Activated CD8-positive, alpha-beta T cell treated with anti-CD3 and anti-CD28 coated beads for 36 hours (primary cell): ENCODE measurements at regions not wholly inside any gene's neighbourhood (a gene's known extent, or its start where the extent isn't known, plus 50 kb on each side); places are given as distances from the start of the nearest gene placed in this dataset.
"Not testable (repeated sequence)": the region's sequence is repeated elsewhere in the genome, so short reads cannot be mapped to it uniquely, and the experiment has no call there.

Source experiments
- ATAC-seq: fragments of 200-7000 bp; cut with Tn5 transposase; one replicate; pipeline ENCODE4 v1.10.0; 2021; ENCODE audit warnings: mild to moderate bottlenecking, moderate library complexity
- CTCF ChIA-PET: fragments of 350-600 bp; sonication (Branson Sonifier 250); formaldehyde crosslinking; loops from one replicate; lab custom pipeline; 2021; ENCODE audit warnings: antibody characterized with exemption; lab: Charles Lee
- POLR2A ChIA-PET: fragments of 350-600 bp; sonication (Branson Sonifier 250); formaldehyde crosslinking; loops from one replicate; lab custom pipeline; 2021; ENCODE audit warnings: antibody characterized with exemption; lab: Charles Lee
- DNase-seq: peaks from one replicate; pipeline ENCODE4 v3.0.0-alpha.2; 2020
- H3K27ac Mint-ChIP-seq: one replicate; pipeline ENCODE4 v1.8.0; 2021; ENCODE audit warnings: mild to moderate bottlenecking, mixed read lengths
- H3K27me3 Mint-ChIP-seq: one replicate; pipeline ENCODE4 v1.8.0; 2021; ENCODE audit warnings: mixed read lengths
- H3K36me3 Mint-ChIP-seq: one replicate; pipeline ENCODE4 v1.8.0; 2021; ENCODE audit warnings: low read depth, mixed read lengths
- H3K4me1 Mint-ChIP-seq: one replicate; pipeline ENCODE4 v1.8.0; 2021; ENCODE audit warnings: low read depth, mixed read lengths
- H3K4me3 Mint-ChIP-seq: one replicate; pipeline ENCODE4 v1.8.0; 2021; ENCODE audit warnings: mild to moderate bottlenecking, moderate library complexity, mixed read lengths
- H3K9me3 Mint-ChIP-seq: one replicate; pipeline ENCODE4 v1.8.0; 2021; ENCODE audit warnings: mixed read lengths
- CTCF ChIP-seq: fragments of 200-600 bp; IDR thresholded peaks from one replicate; pipeline ENCODE4 v1.8.0; 2022; ENCODE audit warnings: antibody characterized with exemption, mild to moderate bottlenecking
- intact Hi-C: fragments of 100-400 bp; cut with micrococcal nuclease; formaldehyde crosslinking; loops from one replicate; pipeline ENCODE4 v1.10.0; 2022

- no peaks in the 10 kb centered on the region for H3K27me3 Mint-ChIP-seq
- H3K36me3 Mint-ChIP-seq = no peaks in the 10 kb centered on the region
- ATAC-seq (peak; percentile 45), DNase-seq (no peak)
- no peak for TF ChIP-seq CTCF
- intact Hi-C loops = no loop called here
- H3K4me3 Mint-ChIP-seq = no peak overlapping the region
- peaks cover 21% of the 10 kb centered on the region for H3K4me1 Mint-ChIP-seq
- H3K27ac Mint-ChIP-seq = no peak overlapping the region
- CTCF ChIA-PET = no interaction called here
- POLR2A ChIA-PET = interaction anchor here (1.5 kb wide), 1 partner anchor 15 kb away, joined by 3 read pairs; no protein-coding TSS in a partner anchor
- H3K9me3 Mint-ChIP-seq = peaks cover 3% of the 10 kb centered on the region
Observed at GRCh38 chr3:43236008-43236407, 50.3 kb upstream of the SNRK start.

DNA sequence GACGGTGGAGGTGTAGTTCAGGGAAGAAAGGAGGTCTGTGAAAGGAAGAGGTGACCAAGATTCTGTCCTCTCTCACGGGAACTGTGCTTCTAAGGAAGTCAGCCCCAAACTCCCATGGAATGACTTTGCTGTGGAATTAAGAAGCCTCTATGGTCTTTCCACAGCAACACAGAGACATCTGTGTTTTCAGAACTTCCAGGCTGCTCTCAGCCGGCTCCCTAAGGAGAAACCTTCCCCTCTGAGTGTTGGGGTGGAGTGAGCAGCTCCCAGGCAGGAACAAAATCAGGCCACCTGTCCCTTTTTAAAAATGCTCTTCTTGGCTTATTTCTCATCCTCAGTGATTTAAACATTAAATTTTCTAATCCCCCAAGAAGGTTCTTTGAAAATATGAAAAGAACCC lies 53.3 kb upstream of the SNRK start:
- intact Hi-C loops = no loop called here
- POLR2A ChIA-PET = interaction anchor here (1.0 to 1.4 kb wide), 2 partner anchors 9 to 11 kb away, joined by 4 read pairs; no protein-coding TSS in a partner anchor
- CTCF ChIA-PET = interaction anchor here (1.3 kb wide), 1 partner anchor 24 kb away, joined by 3 read pairs; no protein-coding TSS in a partner anchor
- H3K4me1 Mint-ChIP-seq = peaks cover 16% of the 10 kb centered on the region
- ATAC-seq = no peak
- DNase-seq = no peak
- no peak for TF ChIP-seq CTCF
- no peaks in the 10 kb centered on the region for H3K27me3 Mint-ChIP-seq
- peaks cover under 1% of the 10 kb centered on the region for H3K36me3 Mint-ChIP-seq
- H3K27ac Mint-ChIP-seq = no peak overlapping the region
- H3K9me3 Mint-ChIP-seq = peaks cover 3% of the 10 kb centered on the region
- no peak overlapping the region for H3K4me3 Mint-ChIP-seq

- no peak overlapping the region for H3K4me3 Mint-ChIP-seq
- peaks cover 17% of the 10 kb centered on the region for H3K9me3 Mint-ChIP-seq
- no peak for DNase-seq
- TF ChIP-seq CTCF = no peak
- ChIA-PET CTCF (interaction anchor here (0.6 to 1.3 kb wide), 4 partner anchors 11 to 305 kb away, joined by 3 to 4 read pairs (median 3); no protein-coding TSS in a partner anchor), POLR2A (no interaction called here)
- H3K27ac Mint-ChIP-seq = no peak overlapping the region
- intact Hi-C loops = no loop called here
- peaks cover 14% of the 10 kb centered on the region for H3K36me3 Mint-ChIP-seq
- ATAC-seq = no peak
- peaks cover 13% of the 10 kb centered on the region for H3K4me1 Mint-ChIP-seq
- no peaks in the 10 kb centered on the region for H3K27me3 Mint-ChIP-seq
Observed at GRCh38 chr3:43231276-43232000, 54.9 kb upstream of the SNRK start.

- H3K4me1 Mint-ChIP-seq = peaks cover 16% of the 10 kb centered on the region
- H3K27me3 Mint-ChIP-seq, H3K27ac Mint-ChIP-seq, ATAC-seq, DNase-seq, intact Hi-C loops, POLR2A ChIA-PET, H3K4me3 Mint-ChIP-seq: not testable (repeated sequence)
- CTCF ChIA-PET = interaction anchor here (1.2 kb wide), 1 partner anchor 47 kb away, joined by 3 read pairs; no protein-coding TSS in a partner anchor
- peaks cover 19% of the 10 kb centered on the region for H3K9me3 Mint-ChIP-seq
- peaks cover 15% of the 10 kb centered on the region for H3K36me3 Mint-ChIP-seq
Observed at GRCh38 chr3:43229865-43230264, 56.5 kb upstream of the SNRK start.

DNA sequence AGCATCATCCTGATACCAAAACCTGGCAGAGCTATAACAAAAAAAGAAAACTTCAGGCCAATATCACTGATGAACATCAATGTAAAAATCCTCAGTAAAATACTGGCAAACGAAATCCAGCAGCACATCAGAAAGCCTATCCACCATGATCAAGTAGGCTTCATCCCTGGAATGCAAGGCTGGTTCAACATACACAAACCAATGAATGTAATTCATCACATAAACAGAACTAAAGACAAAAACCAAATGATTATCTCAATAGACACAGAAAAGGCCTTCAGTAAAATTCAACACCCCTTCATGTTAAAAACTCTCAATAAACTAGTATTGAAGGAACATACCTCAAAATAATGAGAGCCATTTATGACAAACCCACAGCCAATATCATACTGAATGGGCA lies 58.7 kb upstream of the SNRK start:
- H3K4me3 Mint-ChIP-seq, POLR2A ChIA-PET, H3K27me3 Mint-ChIP-seq, intact Hi-C loops, H3K27ac Mint-ChIP-seq, ATAC-seq, DNase-seq, CTCF ChIA-PET: not testable (repeated sequence)
- Mint-ChIP-seq H3K36me3 (peaks cover 15% of the 10 kb centered on the region), H3K4me1 (peaks cover 25% of the 10 kb centered on the region), H3K9me3 (peaks cover 20% of the 10 kb centered on the region)
